Stimulated activated naive CD8-positive, alpha-beta T cell treated with anti-CD3 and anti-CD28 coated beads, Interleukin-15, amount 100 ng/mL, for 72 hours (primary cell): ENCODE measurements at regions not wholly inside any gene's neighbourhood (a gene's known extent, or its start where the extent isn't known, plus 50 kb on each side); places are given as distances from the start of the nearest gene placed in this dataset.

Source experiments
- ATAC-seq: fragments of 150-1000 bp; cut with Tn5 transposase; 2 replicates; pipeline ENCODE4 v1.10.0; 2021; ENCODE audit warnings: mild to moderate bottlenecking, moderate library complexity
- DNase-seq, 2 donors: peaks; one replicate each; pipeline ENCODE4 v3.0.0; 2021 to 2022
- H3K27ac Mint-ChIP-seq, 2 donors: one replicate each; pipeline ENCODE4 v1.8.0; 2022; ENCODE audit warnings: mild to moderate bottlenecking in 2 of 2, mixed read lengths in 2 of 2, moderate library complexity in 2 of 2
- H3K27me3 Mint-ChIP-seq: one replicate; pipeline ENCODE4 v1.8.0; 2022; ENCODE audit warnings: mixed read lengths
- H3K4me1 Mint-ChIP-seq: one replicate; pipeline ENCODE4 v1.8.0; 2022; ENCODE audit warnings: mild to moderate bottlenecking, mixed read lengths
- H3K4me3 Mint-ChIP-seq, 2 donors: one replicate each; pipeline ENCODE4 v1.8.0; 2022; ENCODE audit warnings: mild to moderate bottlenecking in 2 of 2, mixed read lengths in 2 of 2, moderate library complexity in 1 of 2
- H3K9me3 Mint-ChIP-seq, 2 donors: one replicate each; pipeline ENCODE4 v1.8.0; 2022; ENCODE audit warnings: mixed read lengths in 2 of 2

GRCh38 chr14:54192610-54193009, 204.2 kb upstream of the CDKN3 start:
- ATAC-seq (peak; percentile 31), DNase-seq (no peak)
- H3K27me3 Mint-ChIP-seq: no peaks in the 10 kb centered on the region
- no peaks in the 10 kb centered on the region for H3K4me1 Mint-ChIP-seq
- H3K4me3 Mint-ChIP-seq: no peak overlapping the region
- no peaks in the 10 kb centered on the region for H3K9me3 Mint-ChIP-seq
- no peak overlapping the region for H3K27ac Mint-ChIP-seq

- Mint-ChIP-seq H3K4me3 (no peak overlapping the region), H3K9me3 (no peaks in the 10 kb centered on the region)
Measured at GRCh38 chr14:54193871-54194270, 202.9 kb upstream of the CDKN3 start.

GRCh38 chr14:54194501-54194900, 202.3 kb upstream of the CDKN3 start:
- H3K27ac Mint-ChIP-seq: no peak overlapping the region
- no peak overlapping the region for H3K4me3 Mint-ChIP-seq
- H3K4me1 Mint-ChIP-seq: no peaks in the 10 kb centered on the region
- ATAC-seq (no peak), DNase-seq (no peak)
- H3K27me3 Mint-ChIP-seq: no peaks in the 10 kb centered on the region
- H3K9me3 Mint-ChIP-seq: peaks cover 0 to under 1% of the 10 kb centered on the region in 2 donors

More at GRCh38 chr14:54193871-54194270, 202.9 kb upstream of the CDKN3 start:
- ATAC-seq (no peak), DNase-seq (no peak)
- Mint-ChIP-seq H3K4me1 (no peaks in the 10 kb centered on the region), H3K27me3 (no peaks in the 10 kb centered on the region), H3K27ac (no peak overlapping the region)

GRCh38 chr14:54197369-54197768, 199.4 kb upstream of the CDKN3 start:
- Mint-ChIP-seq H3K4me1 (no peaks in the 10 kb centered on the region), H3K27ac (no peak overlapping the region), H3K9me3 (peaks cover 4 to 6% of the 10 kb centered on the region in 2 donors), H3K4me3 (no peak overlapping the region), H3K27me3 (no peaks in the 10 kb centered on the region)
- ATAC-seq: no peak
- no peak for DNase-seq

GRCh38 chr14:54200726-54201125, 196.1 kb upstream of the CDKN3 start:
- Mint-ChIP-seq H3K27me3 (no peaks in the 10 kb centered on the region), H3K27ac (no peak overlapping the region), H3K4me3 (no peak overlapping the region), H3K4me1 (no peaks in the 10 kb centered on the region), H3K9me3 (peaks cover 4 to 6% of the 10 kb centered on the region in 2 donors)
- DNase-seq (no peak), ATAC-seq (no peak)

GRCh38 chr14:54202288-54202687, 194.5 kb upstream of the CDKN3 start:
- Mint-ChIP-seq H3K27ac (no peak overlapping the region), H3K4me3 (no peak overlapping the region), H3K4me1 (no peaks in the 10 kb centered on the region), H3K9me3 (peaks cover 4 to 6% of the 10 kb centered on the region in 2 donors), H3K27me3 (no peaks in the 10 kb centered on the region)
- no peak for ATAC-seq
- no peak for DNase-seq

GRCh38 chr14:54206516-54206915, 190.3 kb upstream of the CDKN3 start:
- ATAC-seq: no peak
- H3K4me1 Mint-ChIP-seq: no peaks in the 10 kb centered on the region
- no peaks in the 10 kb centered on the region for H3K9me3 Mint-ChIP-seq
- DNase-seq: no peak
- H3K4me3 Mint-ChIP-seq: no peak overlapping the region
- no peak overlapping the region for H3K27ac Mint-ChIP-seq
- peaks cover 6% of the 10 kb centered on the region for H3K27me3 Mint-ChIP-seq

- Mint-ChIP-seq H3K27ac (no peak overlapping the region), H3K9me3 (no peaks in the 10 kb centered on the region), H3K27me3 (peaks cover 12% of the 10 kb centered on the region), H3K4me3 (no peak overlapping the region), H3K4me1 (no peaks in the 10 kb centered on the region)
- ATAC-seq (no peak), DNase-seq (no peak)
Measured at GRCh38 chr14:54207075-54207474, 189.7 kb upstream of the CDKN3 start.

- Mint-ChIP-seq H3K27ac (no peak overlapping the region), H3K9me3 (no peaks in the 10 kb centered on the region), H3K27me3 (peaks cover 14% of the 10 kb centered on the region), H3K4me3 (no peak overlapping the region), H3K4me1 (no peaks in the 10 kb centered on the region)
- ATAC-seq (no peak), DNase-seq (no peak)
Measured at GRCh38 chr14:54207476-54208462, 189.0 kb upstream of the CDKN3 start.

GRCh38 chr14:54208751-54209150, 188.1 kb upstream of the CDKN3 start:
- Mint-ChIP-seq H3K4me3 (no peak overlapping the region), H3K27ac (no peak overlapping the region), H3K4me1 (no peaks in the 10 kb centered on the region), H3K9me3 (no peaks in the 10 kb centered on the region), H3K27me3 (peaks cover 14% of the 10 kb centered on the region)
- DNase-seq (no peak), ATAC-seq (no peak)

- H3K9me3 Mint-ChIP-seq: no peaks in the 10 kb centered on the region
- H3K27ac Mint-ChIP-seq: no peak overlapping the region
- no peaks in the 10 kb centered on the region for H3K4me1 Mint-ChIP-seq
- no peak for DNase-seq
- ATAC-seq: no peak
- no peak overlapping the region for H3K4me3 Mint-ChIP-seq
- H3K27me3 Mint-ChIP-seq: peaks cover 14% of the 10 kb centered on the region
Measured at GRCh38 chr14:54209511-54210250, 187.1 kb upstream of the CDKN3 start.

- no peak for DNase-seq
Measured at GRCh38 chr14:54211551-54212308, 185.1 kb upstream of the CDKN3 start.

GRCh38 chr14:54213536-54213935, 183.3 kb upstream of the CDKN3 start:
- no peak overlapping the region for H3K4me3 Mint-ChIP-seq
- no peaks in the 10 kb centered on the region for H3K9me3 Mint-ChIP-seq
- H3K27me3 Mint-ChIP-seq: peaks cover 20% of the 10 kb centered on the region
- H3K27ac Mint-ChIP-seq: no peak overlapping the region
- ATAC-seq (no peak), DNase-seq (no peak)
- H3K4me1 Mint-ChIP-seq: no peaks in the 10 kb centered on the region

More at GRCh38 chr14:54211551-54212308, 185.1 kb upstream of the CDKN3 start:
- H3K27me3 Mint-ChIP-seq: peaks cover 14% of the 10 kb centered on the region
- no peak overlapping the region for H3K4me3 Mint-ChIP-seq
- H3K9me3 Mint-ChIP-seq: no peaks in the 10 kb centered on the region
- no peaks in the 10 kb centered on the region for H3K4me1 Mint-ChIP-seq
- ATAC-seq: no peak
- H3K27ac Mint-ChIP-seq: no peak overlapping the region

- Mint-ChIP-seq H3K9me3 (no peaks in the 10 kb centered on the region), H3K27me3 (peaks cover 45% of the 10 kb centered on the region), H3K27ac (no peak overlapping the region), H3K4me1 (peaks cover 18% of the 10 kb centered on the region), H3K4me3 (no peak overlapping the region)
- ATAC-seq (peak; percentile 54), DNase-seq (no peak)
Measured at GRCh38 chr14:54216827-54217226, 180.0 kb upstream of the CDKN3 start.

GRCh38 chr14:54219261-54220070, 177.3 kb upstream of the CDKN3 start:
- DNase-seq: no peak
- H3K27me3 Mint-ChIP-seq: peaks cover 65% of the 10 kb centered on the region
- no peaks in the 10 kb centered on the region for H3K9me3 Mint-ChIP-seq
- H3K4me1 Mint-ChIP-seq: peaks cover 18% of the 10 kb centered on the region
- peak; percentile 39 for ATAC-seq
- H3K27ac Mint-ChIP-seq: no peak overlapping the region
- peak overlapping the region; percentile 70 to 77 for H3K4me3 Mint-ChIP-seq
